NCI-H82 (cell line): ENCODE measurements at regions not wholly inside any gene's neighbourhood (a gene's known extent, or its start where the extent isn't known, plus 50 kb on each side); places are given as distances from the start of the nearest gene placed in this dataset.
A peak's percentile ranks its signal among the peaks of the same experiment; 100 is the strongest.
"Not testable (repeated sequence)": the region's sequence is repeated elsewhere in the genome, so short reads cannot be mapped to it uniquely, and the experiment has no call there.

Experiments used
- DNase-seq: peaks from one replicate; lab custom pipeline; 2025; lab: John Stamatoyannopoulos, UW

DNA sequence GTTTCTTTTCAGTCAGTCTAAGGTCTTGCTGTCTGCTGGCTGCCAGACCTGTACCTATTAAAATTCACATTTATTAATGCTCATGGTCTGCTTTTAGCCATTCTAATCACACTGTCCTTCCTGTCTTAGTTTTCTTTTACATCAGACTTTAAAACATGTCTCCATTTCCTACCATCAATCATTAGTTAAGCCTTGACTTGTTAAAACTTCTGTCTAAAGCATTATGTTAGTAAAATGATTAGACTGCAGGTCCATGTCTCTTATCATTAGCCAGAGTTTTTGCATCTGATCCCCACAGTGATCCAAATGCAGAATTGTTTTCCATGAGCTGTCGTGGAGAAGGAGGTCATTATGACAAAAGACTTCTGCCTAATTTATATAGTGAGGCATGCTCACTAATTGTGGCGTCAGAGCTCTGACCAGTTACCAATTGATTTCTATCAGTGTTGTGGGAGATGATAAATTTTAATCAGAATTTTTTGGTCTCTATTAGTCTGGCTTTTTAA lies 226.5 kb downstream of the DKK1 start:
- DNase-seq = no peak

DNA sequence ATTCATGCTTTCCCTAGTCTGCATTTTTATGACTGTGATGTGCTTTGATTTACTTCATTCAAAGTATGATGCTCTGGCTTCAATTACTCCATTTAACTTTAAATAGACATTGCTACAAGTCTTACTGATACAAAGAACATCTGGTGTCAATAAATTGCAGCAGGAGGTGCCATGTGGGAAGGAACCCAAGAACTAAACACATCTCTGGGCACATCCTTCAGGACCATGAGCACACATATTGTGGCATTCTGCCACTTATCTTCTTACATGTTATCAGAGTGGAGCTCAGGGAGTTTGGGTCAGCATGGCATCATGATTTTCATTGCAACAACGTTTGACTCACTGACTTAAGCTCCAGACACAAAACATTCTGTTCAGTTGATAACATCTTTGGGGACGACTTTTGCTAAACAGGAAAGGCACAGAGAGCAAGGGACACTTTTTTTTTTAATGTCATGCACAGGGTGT lies 227.0 kb downstream of the DKK1 start:
- DNase-seq = no peak

DNA sequence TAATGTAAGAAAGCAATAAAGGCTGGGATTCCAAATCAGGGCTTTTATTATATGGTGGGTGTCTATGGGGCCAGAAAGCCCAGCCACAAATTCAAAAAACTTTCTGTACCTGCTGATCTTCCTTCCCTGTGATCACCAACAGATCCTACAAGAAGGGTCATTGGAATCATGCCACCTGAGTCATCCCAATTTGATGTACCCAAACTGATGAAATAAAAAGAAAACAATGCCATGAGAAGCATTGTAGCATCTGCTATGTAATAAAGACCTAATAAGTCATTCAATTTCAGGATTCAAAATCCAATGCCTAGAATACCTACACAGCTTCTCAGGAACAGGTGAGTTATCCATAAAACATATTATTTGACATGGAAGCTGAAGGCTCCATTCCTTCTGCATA lies 228.8 kb downstream of the DKK1 start:
- DNase-seq = no peak

DNA sequence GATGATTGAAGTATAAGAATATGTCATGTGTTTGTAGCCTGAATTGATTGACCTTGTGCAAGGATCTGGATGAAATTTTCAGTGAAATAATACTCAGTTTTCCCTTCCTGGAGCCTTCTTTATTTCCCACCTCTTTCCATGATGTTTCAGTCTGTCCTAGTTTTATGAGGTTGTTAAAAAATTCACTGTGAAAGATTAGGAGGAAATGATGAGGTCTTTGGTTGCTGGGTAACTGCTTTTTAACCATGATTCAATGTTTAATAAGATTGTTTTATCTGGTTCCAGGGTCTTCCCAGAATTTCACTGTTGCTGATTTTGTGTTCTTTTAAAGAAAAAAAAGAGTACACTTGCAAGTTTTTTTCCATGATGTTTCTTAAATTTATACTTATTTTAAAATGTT lies 221.5 kb downstream of the MBL2 start:
- DNase-seq = no peak

DNA sequence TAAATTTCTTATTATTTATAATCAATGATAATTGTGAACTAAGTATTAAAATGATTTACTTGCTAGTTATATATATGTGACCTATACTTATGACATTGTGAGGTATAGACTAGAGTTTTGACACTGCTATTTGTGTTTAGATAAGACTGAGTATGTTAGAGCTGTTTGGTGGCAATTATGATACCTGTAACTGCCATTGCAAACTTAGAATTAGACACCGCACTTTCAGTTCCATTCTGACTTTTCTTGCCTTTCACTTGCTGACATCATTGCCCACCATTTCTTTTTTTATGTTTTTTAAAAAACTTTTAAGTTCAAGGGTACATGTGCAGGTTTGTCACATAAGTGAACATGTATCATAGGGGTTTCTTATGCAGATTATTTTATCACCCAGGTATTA lies 214.5 kb downstream of the MBL2 start:
- no peak for DNase-seq

DNA sequence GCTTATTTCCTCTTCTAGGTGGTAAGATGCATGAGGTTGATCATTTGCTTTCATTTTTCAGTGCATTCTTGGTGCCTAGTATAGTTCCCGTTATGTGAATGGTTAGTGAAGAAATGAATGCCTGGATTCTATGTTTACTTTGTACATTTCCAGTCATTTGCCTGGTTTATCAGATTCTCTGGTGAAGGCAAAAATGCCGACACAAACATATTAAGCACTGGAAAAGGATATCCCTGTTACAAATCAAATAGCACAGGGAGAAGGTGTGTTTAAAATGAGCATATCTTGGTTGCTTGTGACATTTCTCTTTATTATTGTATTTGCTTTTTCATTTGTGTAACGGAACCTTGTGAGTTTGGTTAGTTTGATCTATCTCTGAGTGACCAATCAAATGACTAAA lies 211.3 kb downstream of the MBL2 start:
- no peak for DNase-seq

DNA sequence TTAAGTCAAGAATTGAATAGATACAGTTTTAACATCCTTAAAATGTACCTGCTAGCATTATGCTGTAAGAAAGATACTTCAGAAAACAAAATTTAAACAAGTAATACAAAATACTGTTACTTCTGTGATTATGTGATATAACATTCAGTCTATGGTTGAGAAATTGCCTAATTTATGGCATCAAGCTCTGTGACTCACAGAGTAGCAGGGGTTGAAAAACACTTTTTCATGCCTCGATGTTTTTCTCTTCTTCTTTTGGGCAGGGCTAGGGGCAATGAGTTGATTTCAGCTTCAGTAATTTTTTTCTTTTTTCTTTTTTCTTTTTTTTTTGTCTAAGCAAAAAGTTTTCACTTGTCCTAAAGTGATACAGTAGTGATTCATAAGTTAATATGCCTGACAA lies 209.2 kb downstream of the MBL2 start:
- no peak for DNase-seq

DNA sequence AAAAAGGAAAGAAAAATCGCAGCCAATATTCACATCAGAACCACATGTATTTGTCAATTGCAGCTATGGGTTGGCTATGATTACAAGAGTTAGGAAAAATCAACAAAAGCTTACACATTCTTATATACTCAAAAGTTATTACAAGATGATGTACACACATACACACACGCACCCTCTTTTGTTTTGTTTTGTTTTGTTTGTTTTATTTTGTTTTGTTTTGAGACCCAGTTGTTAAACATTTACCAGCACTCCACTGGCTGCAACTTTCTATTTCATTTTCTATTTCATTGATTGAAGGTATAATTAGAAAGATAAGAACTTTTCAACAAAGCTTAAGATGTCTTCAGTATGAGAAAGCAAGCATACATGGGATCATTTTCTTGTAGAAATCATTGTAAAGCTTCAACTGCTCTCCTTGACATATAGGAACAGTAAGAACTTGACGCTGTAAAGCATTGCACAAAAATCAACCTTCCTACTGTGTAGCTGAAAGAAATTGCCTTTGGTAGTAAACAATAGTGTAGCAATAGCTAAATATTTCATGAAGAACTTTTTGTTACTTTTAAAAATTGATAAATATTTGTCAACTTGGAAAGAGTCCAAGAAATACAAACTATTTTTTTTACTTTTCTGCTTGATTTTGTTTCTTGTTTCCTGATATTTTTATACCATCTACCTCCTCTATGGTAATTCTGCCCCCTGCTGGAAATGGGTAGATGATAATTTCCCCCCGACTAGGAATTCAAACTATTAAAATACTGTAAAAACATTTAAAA lies 205.9 kb downstream of the MBL2 start:
- peak; percentile 1 for DNase-seq

DNA sequence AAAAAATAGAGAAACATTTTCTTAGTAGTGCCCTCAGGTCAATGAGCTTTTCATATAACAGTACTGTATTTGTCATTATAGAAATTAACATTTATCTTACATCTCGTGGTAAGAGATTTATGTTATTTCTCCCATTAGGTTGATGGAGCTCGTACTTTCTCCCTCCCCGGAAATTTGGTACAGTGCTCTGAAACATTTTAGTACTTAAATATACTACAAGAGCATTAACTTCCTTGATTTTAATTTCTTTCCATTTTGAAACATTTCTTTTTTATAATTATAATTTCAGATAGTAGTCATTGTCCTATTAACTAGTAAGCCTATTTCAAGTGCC lies 205.4 kb downstream of the MBL2 start:
- DNase-seq = no peak

DNA sequence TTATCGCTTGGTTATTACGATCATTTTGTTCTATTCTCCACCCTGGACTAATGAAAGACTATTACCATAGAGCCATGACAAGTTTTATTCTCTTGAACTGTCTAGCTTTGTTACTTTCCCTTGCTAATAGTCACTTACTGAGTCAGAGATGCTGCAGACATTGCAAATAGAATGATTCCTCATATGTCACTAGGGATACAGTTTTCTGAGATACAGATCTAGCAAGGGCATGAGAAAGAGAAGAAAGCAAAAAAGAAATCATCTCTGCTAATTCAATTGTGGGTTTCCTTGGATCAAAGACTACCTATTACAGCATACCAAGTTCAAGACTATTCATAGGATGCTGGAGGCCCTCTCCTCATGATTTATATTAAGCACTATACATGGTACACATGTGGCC lies 204.3 kb downstream of the MBL2 start:
- no peak for DNase-seq

DNA sequence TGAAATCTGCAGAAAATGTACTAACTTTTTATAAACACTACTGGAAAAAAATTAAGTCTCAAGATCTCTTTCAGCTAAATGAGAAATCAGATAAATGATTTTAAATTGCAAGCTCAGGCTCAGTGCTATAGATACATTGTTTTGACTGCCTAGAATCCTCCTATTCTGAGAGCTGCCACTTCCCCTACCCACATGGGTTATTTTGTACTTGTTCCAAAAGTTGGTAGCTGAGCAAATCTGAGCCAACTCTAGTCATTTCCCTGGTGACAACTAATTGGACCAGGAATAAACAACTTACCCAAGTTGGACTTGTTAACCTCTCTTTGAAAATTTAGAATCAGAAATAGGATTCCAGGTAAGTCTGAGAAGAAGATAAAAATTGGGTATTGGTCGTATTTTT lies 202.1 kb downstream of the MBL2 start:
- no peak for DNase-seq

DNA sequence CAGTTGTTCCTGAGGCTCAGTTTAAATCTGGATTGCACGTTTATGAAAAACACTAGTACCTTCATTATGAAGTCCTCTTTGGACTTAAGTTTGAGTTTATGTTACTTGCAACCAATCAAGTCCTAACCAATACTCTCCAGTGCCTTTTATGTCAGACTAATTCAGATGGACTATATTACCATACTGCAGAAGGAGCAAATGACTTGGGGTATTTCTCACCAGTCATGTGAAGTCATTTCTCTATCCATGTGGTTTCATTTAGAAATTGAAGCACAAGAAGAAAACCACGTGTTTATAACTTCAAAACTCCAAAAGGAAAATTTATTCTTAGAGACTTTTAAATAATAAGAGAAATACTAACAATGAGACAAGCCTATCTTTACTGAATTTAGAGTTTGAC lies 201.6 kb downstream of the MBL2 start:
- no peak for DNase-seq

DNA sequence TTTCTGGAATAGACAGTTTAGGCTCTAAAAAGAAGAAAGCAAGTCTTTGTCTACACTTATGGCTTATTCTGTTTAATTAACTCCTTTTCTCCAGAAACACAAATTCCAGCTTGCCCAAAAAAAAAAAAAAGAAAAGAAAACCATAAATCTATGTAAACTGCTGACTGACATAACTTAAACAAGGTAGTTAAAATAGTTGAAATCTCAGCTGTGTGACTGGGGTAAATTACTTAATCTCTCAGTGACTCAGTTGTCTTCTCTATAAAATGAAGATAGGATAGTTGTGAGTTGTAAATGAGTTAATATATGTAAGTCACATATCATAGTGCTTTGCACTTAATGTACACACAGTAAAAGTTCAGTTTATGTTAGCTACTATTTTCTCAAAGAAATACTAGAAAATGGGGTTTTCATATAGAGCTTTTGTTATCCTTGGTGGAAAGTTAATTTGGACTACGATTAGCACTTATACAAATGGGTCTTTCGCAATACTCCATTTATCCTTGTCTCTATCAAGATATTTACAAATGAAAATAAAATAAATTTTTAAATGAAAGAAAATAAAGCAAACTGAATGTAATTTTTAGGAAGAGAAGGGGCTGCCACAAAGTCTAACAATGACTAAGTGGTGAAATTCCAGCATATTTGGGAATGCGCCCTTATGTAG lies 200.9 kb downstream of the MBL2 start:
- no peak for DNase-seq

DNA sequence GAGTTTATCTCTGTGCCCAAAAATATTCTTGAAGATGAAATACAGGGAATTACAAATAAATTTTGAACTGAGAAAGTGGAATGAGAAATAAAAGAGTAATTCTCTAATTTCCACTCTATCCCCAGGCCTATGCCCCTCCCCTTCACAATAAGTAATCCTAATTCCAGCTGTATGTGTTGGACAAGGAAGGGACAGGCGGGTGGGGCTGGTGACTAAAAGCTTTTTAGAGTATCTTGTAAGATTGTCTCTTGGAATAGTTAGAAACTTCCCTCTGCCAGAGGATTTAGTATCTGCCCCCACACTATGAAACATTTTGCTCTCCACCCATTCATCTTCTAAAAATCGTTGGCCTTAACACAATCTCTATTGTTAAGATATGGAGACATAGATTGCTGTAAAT lies 199.2 kb downstream of the MBL2 start:
- no peak for DNase-seq

DNA sequence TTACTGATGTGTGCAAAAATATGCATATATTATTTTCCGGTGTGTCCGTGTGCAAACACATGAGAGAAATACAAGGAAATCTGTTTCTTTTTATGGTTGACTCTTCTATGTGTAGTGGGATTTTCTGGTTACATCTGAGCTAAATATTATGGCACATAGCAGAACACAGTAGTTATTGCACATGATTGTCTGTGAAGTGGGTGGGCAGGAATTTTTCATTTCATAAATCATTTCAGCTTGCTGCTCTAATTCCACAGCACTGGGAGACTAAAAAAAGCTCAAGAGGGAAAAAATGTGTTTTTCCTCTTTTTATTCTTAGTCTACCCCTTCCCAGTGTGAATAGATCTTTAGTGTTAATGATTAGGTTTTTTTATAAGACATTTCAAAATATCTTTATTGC lies 197.9 kb downstream of the MBL2 start:
- no peak for DNase-seq

DNA sequence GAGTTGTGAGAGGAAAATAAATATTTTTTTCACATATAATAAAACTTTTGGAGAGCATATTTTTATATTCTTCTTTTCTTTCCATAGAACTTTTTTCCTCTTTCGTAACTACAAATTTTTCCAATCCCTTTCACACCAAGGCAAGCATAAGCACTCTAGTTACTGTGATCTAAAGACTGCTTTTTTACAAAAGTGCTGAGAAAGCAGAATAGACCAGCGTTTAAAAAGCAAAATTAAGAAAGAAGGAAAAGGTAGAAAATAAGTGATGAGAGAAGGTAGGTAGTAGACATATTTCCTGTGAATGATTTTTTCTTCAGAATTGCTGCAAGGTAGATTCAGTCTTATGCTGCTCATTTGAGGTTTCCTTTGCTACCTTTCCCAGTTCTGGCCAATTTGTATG lies 195.5 kb downstream of the MBL2 start:
- DNase-seq = no peak

DNA sequence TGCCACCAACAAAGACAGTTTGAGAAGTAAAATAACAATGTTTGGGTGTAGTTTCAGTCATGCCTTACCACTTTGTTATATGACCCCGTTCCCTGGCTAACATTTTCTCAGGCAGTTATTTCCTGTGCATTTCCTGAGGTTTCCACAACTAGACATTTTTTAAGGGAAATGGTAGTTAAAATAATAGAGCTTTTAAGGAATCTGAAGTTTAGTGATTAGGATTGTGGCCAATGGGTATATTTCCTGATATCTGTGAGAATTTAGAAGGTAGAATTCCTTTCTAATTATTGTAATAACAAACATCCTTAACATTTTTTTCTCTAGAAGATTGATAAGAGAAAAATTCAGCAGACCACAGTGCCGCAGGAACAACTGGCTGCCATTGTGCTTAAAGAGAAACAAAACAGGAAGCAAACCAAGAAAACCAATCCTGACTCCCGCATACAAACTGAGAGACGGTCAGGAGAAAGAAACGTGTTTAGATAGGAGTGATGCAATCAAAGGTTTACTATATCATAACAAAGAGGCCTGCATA lies 193.6 kb downstream of the MBL2 start:
- no peak for DNase-seq

DNA sequence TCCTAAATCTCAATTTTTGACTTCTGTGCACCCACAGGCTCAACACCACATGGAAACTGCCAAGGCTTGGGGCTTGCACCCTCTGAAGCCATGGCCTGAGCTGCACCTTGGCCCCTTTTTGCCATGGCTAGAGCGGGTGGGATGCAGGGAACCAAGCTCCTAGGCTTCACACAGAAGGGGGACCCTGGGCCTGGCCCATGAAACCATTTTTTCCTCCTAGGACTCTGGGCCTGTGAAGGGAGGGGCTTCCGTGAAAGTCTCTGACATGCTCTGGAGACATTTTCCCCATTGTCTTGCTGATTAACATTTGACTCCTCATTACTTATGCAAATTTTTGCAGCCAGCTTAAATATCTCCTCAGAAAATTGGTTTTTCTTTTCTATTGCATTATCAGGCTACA lies 190.9 kb downstream of the MBL2 start:
- DNase-seq = not testable (repeated sequence)

DNA sequence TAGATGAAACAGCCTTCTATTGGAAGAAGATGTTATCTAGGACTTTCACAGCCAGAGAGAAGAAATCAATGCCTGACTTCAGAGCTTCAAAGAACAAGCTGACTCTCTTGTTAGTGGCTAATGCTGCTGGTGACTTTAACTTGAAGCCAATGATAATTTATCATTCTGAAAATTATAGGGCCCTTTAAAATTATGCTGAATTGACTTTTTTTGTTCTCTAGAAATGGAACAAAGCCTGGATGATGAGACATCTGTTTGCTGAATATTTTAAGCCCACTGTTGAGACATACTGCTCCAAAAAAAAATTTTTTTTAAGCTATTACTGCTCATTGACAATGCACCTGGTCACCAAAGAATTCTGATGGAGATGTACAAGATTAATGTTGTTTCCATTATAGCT lies 189.2 kb downstream of the MBL2 start:
- no peak for DNase-seq

DNA sequence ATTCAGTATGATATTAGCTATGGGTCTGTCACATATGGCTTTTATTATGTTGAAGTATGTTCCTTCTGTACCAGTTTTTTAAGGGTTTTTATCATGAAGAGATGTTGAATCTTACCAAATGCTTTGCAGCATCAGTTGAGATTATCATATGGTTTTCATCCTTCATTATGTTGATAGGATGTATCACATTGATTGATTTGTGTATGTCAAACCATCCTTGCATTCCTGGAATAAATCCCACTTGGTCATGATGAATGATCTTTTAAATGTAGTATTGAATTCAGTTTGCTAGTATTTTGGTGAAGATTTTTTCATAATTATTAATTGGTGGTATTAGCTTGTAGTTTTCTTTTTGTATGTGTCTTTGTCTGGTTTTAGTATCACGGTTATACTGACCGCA lies 185.9 kb downstream of the MBL2 start:
- DNase-seq = no peak

DNA sequence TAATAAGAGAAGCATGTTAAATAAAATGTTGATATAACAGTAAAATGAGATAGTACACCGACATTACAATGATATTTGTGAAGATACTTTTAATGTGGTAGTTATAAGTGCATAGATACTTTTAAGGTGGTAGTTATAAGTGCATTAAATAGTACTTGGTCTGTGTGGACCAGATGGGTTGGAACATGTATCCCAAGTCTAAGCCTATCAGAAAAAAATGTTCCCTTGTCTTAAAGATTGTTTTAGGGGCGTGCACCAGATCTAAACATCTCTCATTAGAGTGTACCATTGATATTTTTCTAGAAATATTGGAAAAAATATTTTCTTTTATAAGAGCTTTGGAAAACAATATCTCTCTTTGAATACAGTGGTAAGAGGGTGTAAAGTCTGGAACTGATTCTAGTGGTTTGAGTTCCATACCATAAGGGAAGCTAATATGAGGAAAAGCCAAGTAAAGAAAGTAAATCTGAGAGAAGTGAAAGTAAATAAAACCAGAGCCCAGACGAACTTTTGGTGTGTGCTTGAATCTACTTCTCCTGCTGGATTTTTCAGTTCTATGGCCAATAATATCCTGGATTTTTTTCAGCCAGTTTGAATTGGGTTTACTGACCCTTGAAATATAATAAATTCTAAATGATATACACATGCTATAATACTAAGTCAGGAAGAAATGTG lies 175.3 kb downstream of the MBL2 start:
- no peak for DNase-seq

DNA sequence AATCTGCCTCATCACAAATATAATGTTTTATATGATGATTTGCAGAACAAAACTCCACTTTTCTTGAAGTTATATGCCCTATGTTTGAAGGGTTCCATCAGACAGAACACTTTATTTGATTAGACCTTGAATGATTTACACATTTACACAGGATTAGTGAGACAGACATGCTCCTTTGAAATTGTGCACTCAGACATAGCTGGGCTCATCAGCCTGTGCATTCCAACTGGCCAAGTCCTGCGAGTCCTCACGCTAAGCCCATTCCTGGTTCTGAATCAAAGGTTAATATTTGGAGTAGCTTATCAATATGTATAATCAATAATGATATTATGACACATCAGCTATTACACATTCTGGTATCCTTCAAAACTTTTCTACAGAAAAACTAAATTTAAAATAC lies 173.6 kb downstream of the MBL2 start:
- no peak for DNase-seq
